Endothelial cell (in vitro differentiated cells): ENCODE measurements at regions not wholly inside any gene's neighbourhood (a gene's known extent, or its start where the extent isn't known, plus 50 kb on each side); places are given as distances from the start of the nearest gene placed in this dataset.

Experiments
- DNase-seq: peaks from one replicate; pipeline ENCODE4 v3.0.0; 2021; ENCODE audit warnings: low spot score
- H3K27ac Mint-ChIP-seq: one replicate; pipeline ENCODE4 v1.8.0; 2021; ENCODE audit warnings: mixed read lengths, inconsistent platforms; ENCODE audit not compliant: unreplicated experiment
- H3K27me3 Mint-ChIP-seq: one replicate; pipeline ENCODE4 v1.8.0; 2021; ENCODE audit warnings: mild to moderate bottlenecking, moderate library complexity, mixed read lengths, inconsistent platforms; ENCODE audit not compliant: unreplicated experiment
- H3K36me3 Mint-ChIP-seq: one replicate; pipeline ENCODE4 v1.8.0; 2021; ENCODE audit warnings: mild to moderate bottlenecking, low read depth, mixed read lengths, inconsistent platforms; ENCODE audit not compliant: unreplicated experiment
- H3K4me1 Mint-ChIP-seq: one replicate; pipeline ENCODE4 v1.8.0; 2021; ENCODE audit warnings: mild to moderate bottlenecking, mixed read lengths, inconsistent platforms; ENCODE audit not compliant: unreplicated experiment
- H3K4me3 Mint-ChIP-seq: one replicate; pipeline ENCODE4 v1.8.0; 2021; ENCODE audit warnings: mild to moderate bottlenecking, mixed read lengths, inconsistent platforms; ENCODE audit not compliant: unreplicated experiment
- H3K9me3 Mint-ChIP-seq: one replicate; pipeline ENCODE4 v1.8.0; 2021; ENCODE audit warnings: mixed read lengths, inconsistent platforms; ENCODE audit not compliant: unreplicated experiment
- CTCF ChIP-seq: fragments of 200-600 bp; sonication (generic); IDR thresholded peaks from one replicate; pipeline ENCODE4 v1.5.0; 2021; ENCODE audit warnings: antibody characterized with exemption; ENCODE audit not compliant: unreplicated experiment

- DNase-seq: no peak
- Mint-ChIP-seq H3K27ac (no peak overlapping the region), H3K4me1 (peaks cover 3% of the 10 kb centered on the region), H3K4me3 (no peak overlapping the region), H3K9me3 (no peaks in the 10 kb centered on the region), H3K36me3 (no peaks in the 10 kb centered on the region), H3K27me3 (no peaks in the 10 kb centered on the region)
- TF ChIP-seq CTCF: no peak
Measured at GRCh38 chr5:90171466-90171865, 238.1 kb downstream of the CETN3 start.

- TF ChIP-seq CTCF: no peak
- no peak overlapping the region for H3K27ac Mint-ChIP-seq
- H3K4me1 Mint-ChIP-seq: peaks cover 3% of the 10 kb centered on the region
- H3K27me3 Mint-ChIP-seq: no peaks in the 10 kb centered on the region
- H3K36me3 Mint-ChIP-seq: no peaks in the 10 kb centered on the region
- DNase-seq: no peak
- H3K4me3 Mint-ChIP-seq: no peak overlapping the region
- no peaks in the 10 kb centered on the region for H3K9me3 Mint-ChIP-seq
Measured at GRCh38 chr5:90170261-90170660, 239.3 kb downstream of the CETN3 start.

GRCh38 chr5:90169078-90169477, 240.5 kb downstream of the CETN3 start:
- no peak for DNase-seq
- H3K27me3 Mint-ChIP-seq: no peaks in the 10 kb centered on the region
- TF ChIP-seq CTCF: no peak
- H3K4me1 Mint-ChIP-seq: peaks cover 4% of the 10 kb centered on the region
- H3K27ac Mint-ChIP-seq: no peak overlapping the region
- H3K36me3 Mint-ChIP-seq: no peaks in the 10 kb centered on the region
- H3K4me3 Mint-ChIP-seq: no peak overlapping the region
- H3K9me3 Mint-ChIP-seq: no peaks in the 10 kb centered on the region

- Mint-ChIP-seq H3K27ac (no peak overlapping the region), H3K4me1 (peaks cover 11% of the 10 kb centered on the region), H3K36me3 (no peaks in the 10 kb centered on the region), H3K27me3 (no peaks in the 10 kb centered on the region), H3K9me3 (no peaks in the 10 kb centered on the region), H3K4me3 (no peak overlapping the region)
- no peak for TF ChIP-seq CTCF
- DNase-seq: no peak
Measured at GRCh38 chr5:90168399-90168798, 241.2 kb downstream of the CETN3 start.

GRCh38 chr5:90166816-90167215, 242.7 kb downstream of the CETN3 start:
- H3K27me3 Mint-ChIP-seq: no peaks in the 10 kb centered on the region
- no peak for TF ChIP-seq CTCF
- H3K4me1 Mint-ChIP-seq: peaks cover 15% of the 10 kb centered on the region
- no peak overlapping the region for H3K27ac Mint-ChIP-seq
- no peaks in the 10 kb centered on the region for H3K36me3 Mint-ChIP-seq
- H3K4me3 Mint-ChIP-seq: no peak overlapping the region
- H3K9me3 Mint-ChIP-seq: no peaks in the 10 kb centered on the region
- no peak for DNase-seq
